HG03135 (cell line): ENCODE measurements at regions not wholly inside any gene's neighbourhood (a gene's known extent, or its start where the extent isn't known, plus 50 kb on each side); places are given as distances from the start of the nearest gene placed in this dataset.
A peak's percentile ranks its signal among the peaks of the same experiment; 100 is the strongest.
"Not testable (repeated sequence)": the region's sequence is repeated elsewhere in the genome, so short reads cannot be mapped to it uniquely, and the experiment has no call there.

Source experiments
- ATAC-seq: cut with Tn5 transposase; IDR thresholded peaks from one replicate; pipeline ENCODE4 v1.9.1; 2021; ENCODE audit warnings: mild to moderate bottlenecking, moderate library complexity; ENCODE audit not compliant: unreplicated experiment

GRCh38 chr6:74519163-74519562 lies 686.7 kb downstream of the COL12A1 start:
- no peak for ATAC-seq

GRCh38 chr6:74518035-74518434 lies 687.8 kb downstream of the COL12A1 start:
- ATAC-seq, result no peak

- no peak for ATAC-seq
Observed at GRCh38 chr6:74510878-74511277, 695.0 kb downstream of the COL12A1 start.

- no peak for ATAC-seq
Observed at GRCh38 chr6:74507649-74508048, 698.2 kb downstream of the COL12A1 start.

GRCh38 chr6:74505391-74505790 lies 700.5 kb downstream of the COL12A1 start:
- ATAC-seq, result no peak

GRCh38 chr6:74504941-74505340 lies 700.9 kb downstream of the COL12A1 start:
- ATAC-seq, result no peak

- no peak for ATAC-seq
Observed at GRCh38 chr6:74492587-74492986, 713.3 kb downstream of the COL12A1 start.

- no peak for ATAC-seq
Observed at GRCh38 chr6:74491844-74492374, 713.9 kb downstream of the COL12A1 start.

- ATAC-seq, result not testable (repeated sequence)
Observed at GRCh38 chr6:74488726-74489125, 717.1 kb downstream of the COL12A1 start.

- ATAC-seq, result no peak
Observed at GRCh38 chr6:74482180-74482579, 723.7 kb downstream of the COL12A1 start.

GRCh38 chr6:74480561-74480960 lies 725.3 kb downstream of the COL12A1 start:
- ATAC-seq, result no peak

- ATAC-seq, result no peak
Observed at GRCh38 chr6:74479960-74480359, 725.9 kb downstream of the COL12A1 start.

- ATAC-seq, result no peak
Observed at GRCh38 chr6:74479420-74479819, 726.4 kb downstream of the COL12A1 start.

- not testable (repeated sequence) for ATAC-seq
Observed at GRCh38 chr6:74474046-74474445, 731.8 kb downstream of the COL12A1 start.

GRCh38 chr6:74468552-74468951 lies 737.3 kb downstream of the COL12A1 start:
- ATAC-seq, result not testable (repeated sequence)

GRCh38 chr6:74467533-74468215 lies 738.2 kb downstream of the COL12A1 start:
- ATAC-seq, result no peak

- ATAC-seq, result no peak
Observed at GRCh38 chr6:74466572-74466971, 739.3 kb downstream of the COL12A1 start.

- ATAC-seq, result no peak
Observed at GRCh38 chr6:74459260-74459659, 746.6 kb downstream of the COL12A1 start.

- ATAC-seq, result no peak
Observed at GRCh38 chr6:74458536-74458935, 747.3 kb downstream of the COL12A1 start.

- ATAC-seq, result no peak
Observed at GRCh38 chr6:74455786-74456185, 750.1 kb downstream of the COL12A1 start.

- ATAC-seq, result no peak
Observed at GRCh38 chr6:74451953-74452352, 753.9 kb downstream of the COL12A1 start.

- ATAC-seq, result no peak
Observed at GRCh38 chr6:74448850-74449249, 752.8 kb downstream of the CD109 start.

GRCh38 chr6:74447013-74447412 lies 751.0 kb downstream of the CD109 start:
- peak; percentile 93 for ATAC-seq
